MCF 10A (cell line): ENCODE measurements at regions not wholly inside any gene's neighbourhood (a gene's known extent, or its start where the extent isn't known, plus 50 kb on each side); places are given as distances from the start of the nearest gene placed in this dataset.

Experiments used
- BruUV-seq: library from RNA; stranded (reverse); fragments of 400-500 nt; replicated peaks from 2 replicates; lab custom pipeline; 2021; lab: Mats Ljungman, UMichigan
- CTCF ChIA-PET: fragments of 300-600 bp; sonication (Branson Sonifier 250); formaldehyde crosslinking; extraction: SDS; loops from one replicate; lab custom pipeline; 2021; ENCODE audit warnings: antibody characterized with exemption, inconsistent platforms; lab: Yijun Ruan, JAX
- POLR2A ChIA-PET: fragments of 300-600, 350-650 bp; sonication (Branson Sonifier 250); formaldehyde crosslinking; extraction: SDS; loops from one replicate; lab custom pipeline; 2020; ENCODE audit warnings: antibody characterized with exemption, inconsistent platforms; lab: Yijun Ruan, JAX
- DNase-seq: peaks from one replicate; pipeline ENCODE4 v3.0.0-alpha.2; 2018; ENCODE audit not compliant: unreplicated experiment
- H3K27ac Mint-ChIP-seq: one replicate; pipeline ENCODE4 v1.8.0; 2022; ENCODE audit warnings: mild to moderate bottlenecking, low read depth, mixed read lengths; ENCODE audit not compliant: unreplicated experiment
- H3K27me3 Mint-ChIP-seq: one replicate; pipeline ENCODE4 v1.8.0; 2022; ENCODE audit warnings: mixed read lengths; ENCODE audit not compliant: insufficient read depth, unreplicated experiment
- H3K36me3 Mint-ChIP-seq: one replicate; pipeline ENCODE4 v1.8.0; 2022; ENCODE audit warnings: mild to moderate bottlenecking, moderate library complexity, mixed read lengths; ENCODE audit not compliant: insufficient read depth, unreplicated experiment
- H3K4me1 Mint-ChIP-seq: one replicate; pipeline ENCODE4 v1.8.0; 2022; ENCODE audit warnings: mixed read lengths; ENCODE audit not compliant: insufficient read depth, unreplicated experiment
- H3K4me3 Mint-ChIP-seq: one replicate; pipeline ENCODE4 v1.8.0; 2022; ENCODE audit warnings: mild to moderate bottlenecking, moderate library complexity, mixed read lengths; ENCODE audit not compliant: unreplicated experiment
- H3K9me3 Mint-ChIP-seq: one replicate; pipeline ENCODE4 v1.8.0; 2022; ENCODE audit warnings: mixed read lengths; ENCODE audit not compliant: unreplicated experiment
- intact Hi-C: fragments of 100-400 bp; cut with micrococcal nuclease; formaldehyde crosslinking; loops from 2 replicates; pipeline ENCODE4 v1.14.1; 2022
- TF ChIP-seq, protein P1 (sequence below): fragments of 200-600 bp; IDR thresholded peaks from one replicate; pipeline ENCODE4 v1.8.0; 2022; ENCODE audit warnings: antibody characterized with exemption, mild to moderate bottlenecking; ENCODE audit not compliant: unreplicated experiment

DNA sequence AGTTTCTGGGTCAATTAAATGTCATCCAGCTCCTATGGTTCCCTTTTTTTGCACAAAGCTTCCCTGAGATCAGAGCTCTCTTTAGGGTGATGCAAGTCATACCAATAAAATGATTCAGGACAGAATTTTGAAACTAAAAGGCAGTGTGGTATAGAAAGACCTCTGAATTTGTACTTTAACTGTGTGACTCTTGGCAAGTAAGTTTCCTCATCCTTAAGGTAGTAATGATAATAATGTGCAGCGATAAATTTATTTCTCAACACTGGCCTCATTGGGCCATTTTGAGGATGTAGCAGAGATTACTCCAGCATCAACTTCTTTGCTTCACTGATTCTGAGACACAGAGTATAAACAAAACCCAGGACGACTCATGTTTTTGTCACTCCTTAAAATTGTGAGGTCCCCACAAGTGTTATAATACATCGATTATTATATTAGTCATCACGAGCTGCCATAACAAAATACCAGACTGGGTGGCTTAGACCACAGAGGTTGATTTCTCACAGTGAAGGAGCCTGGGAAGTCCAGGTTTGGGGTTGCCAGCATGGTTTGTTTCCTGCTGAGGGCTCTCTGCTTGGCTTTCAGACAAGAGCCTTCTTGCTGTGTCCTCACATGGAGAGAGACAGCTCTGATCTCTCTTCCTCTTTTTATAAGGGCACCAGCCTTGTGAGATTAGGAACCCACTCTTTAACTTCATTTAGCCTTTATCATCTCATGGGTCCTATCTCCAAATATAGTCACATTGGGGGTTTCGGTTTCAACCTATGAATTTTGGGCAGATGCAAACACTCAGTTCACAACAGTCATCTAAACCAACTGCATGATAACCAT lies 293.0 kb downstream of the ZNF608 start:
- BruUV-seq, result no TSS peak
- Mint-ChIP-seq H3K4me3 (no peak overlapping the region), H3K4me1 (peaks cover 16% of the 10 kb centered on the region), H3K9me3 (no peaks in the 10 kb centered on the region), H3K27me3 (no peaks in the 10 kb centered on the region), H3K36me3 (no peaks in the 10 kb centered on the region), H3K27ac (no peak overlapping the region)
- CTCF ChIA-PET, result interaction anchor here (0.6 to 1.2 kb wide), 3 partner anchors 22 to 508 kb away, joined by 3 read pairs; no protein-coding TSS in a partner anchor
- intact Hi-C loops, result loop anchor here (10.0 kb wide), 1 partner anchor 291 kb away; the partner anchor contains the start of gene ZNF608
- POLR2A ChIA-PET, result no interaction called here
- TF ChIP-seq, protein P1, sequence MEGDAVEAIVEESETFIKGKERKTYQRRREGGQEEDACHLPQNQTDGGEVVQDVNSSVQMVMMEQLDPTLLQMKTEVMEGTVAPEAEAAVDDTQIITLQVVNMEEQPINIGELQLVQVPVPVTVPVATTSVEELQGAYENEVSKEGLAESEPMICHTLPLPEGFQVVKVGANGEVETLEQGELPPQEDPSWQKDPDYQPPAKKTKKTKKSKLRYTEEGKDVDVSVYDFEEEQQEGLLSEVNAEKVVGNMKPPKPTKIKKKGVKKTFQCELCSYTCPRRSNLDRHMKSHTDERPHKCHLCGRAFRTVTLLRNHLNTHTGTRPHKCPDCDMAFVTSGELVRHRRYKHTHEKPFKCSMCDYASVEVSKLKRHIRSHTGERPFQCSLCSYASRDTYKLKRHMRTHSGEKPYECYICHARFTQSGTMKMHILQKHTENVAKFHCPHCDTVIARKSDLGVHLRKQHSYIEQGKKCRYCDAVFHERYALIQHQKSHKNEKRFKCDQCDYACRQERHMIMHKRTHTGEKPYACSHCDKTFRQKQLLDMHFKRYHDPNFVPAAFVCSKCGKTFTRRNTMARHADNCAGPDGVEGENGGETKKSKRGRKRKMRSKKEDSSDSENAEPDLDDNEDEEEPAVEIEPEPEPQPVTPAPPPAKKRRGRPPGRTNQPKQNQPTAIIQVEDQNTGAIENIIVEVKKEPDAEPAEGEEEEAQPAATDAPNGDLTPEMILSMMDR, result no peak
- peak; percentile 52 for DNase-seq

DNA sequence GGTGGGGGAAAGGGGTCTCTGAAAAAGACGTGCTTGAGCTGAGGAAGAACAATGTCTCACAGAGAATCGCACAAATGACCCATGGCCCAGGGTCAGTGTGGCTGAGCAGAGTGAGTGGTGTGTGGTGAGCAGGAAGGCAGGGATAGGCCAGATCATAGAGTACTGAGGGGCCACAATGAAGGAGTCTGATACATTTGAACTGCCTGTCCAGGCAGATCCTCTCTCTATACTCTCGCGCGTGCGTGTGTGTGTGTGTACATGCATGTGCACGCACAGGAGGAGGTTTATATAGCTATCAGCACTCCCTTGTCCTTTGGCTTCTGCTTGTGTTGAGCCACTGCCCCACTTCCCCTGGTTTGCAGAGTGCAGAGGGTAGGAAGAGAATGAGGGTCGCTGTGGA lies 294.0 kb downstream of the ZNF608 start:
- H3K27me3 Mint-ChIP-seq, result no peaks in the 10 kb centered on the region
- intact Hi-C loops, result loop anchor here (10.0 kb wide), 1 partner anchor 292 kb away; the partner anchor contains the start of gene ZNF608
- TF ChIP-seq, protein P1, result no peak
- H3K9me3 Mint-ChIP-seq, result no peaks in the 10 kb centered on the region
- no peak overlapping the region for H3K27ac Mint-ChIP-seq
- DNase-seq, result no peak
- no peak overlapping the region for H3K4me3 Mint-ChIP-seq
- ChIA-PET CTCF (interaction anchor here (0.6 to 1.2 kb wide), 2 partner anchors 23 to 507 kb away, joined by 3 read pairs; no protein-coding TSS in a partner anchor), POLR2A (no interaction called here)
- BruUV-seq, result no TSS peak
- H3K36me3 Mint-ChIP-seq, result no peaks in the 10 kb centered on the region
- peaks cover 16% of the 10 kb centered on the region for H3K4me1 Mint-ChIP-seq

DNA sequence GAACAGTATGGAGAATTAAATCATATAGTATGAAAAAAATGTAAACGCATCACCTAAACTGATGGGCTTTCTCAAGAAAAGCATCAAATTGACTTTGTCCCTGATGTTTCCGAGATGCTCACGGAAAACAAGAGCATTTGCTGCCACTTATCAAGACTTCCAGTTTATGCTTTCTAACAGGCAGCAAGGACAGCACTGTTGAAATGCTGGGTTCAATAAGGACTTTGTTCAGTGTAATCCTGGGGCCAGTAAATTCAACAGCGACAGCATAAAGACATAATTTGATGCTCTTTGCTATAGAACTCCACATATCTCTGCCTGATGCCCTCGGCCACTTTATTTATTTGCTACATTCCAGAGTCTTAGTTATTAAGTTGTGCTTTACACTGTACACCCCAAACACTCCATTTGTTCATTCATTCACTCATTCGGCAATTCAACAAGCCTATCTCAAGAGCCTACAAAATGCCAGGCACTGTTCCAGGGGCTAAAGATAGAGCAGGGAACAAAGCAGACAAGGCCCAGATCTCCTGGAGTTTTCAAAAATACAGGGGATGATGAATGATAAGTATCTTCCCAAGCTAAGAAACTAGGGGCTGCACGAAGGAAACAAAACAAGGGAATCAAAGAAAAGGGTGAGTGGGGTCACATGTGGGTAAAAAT lies 294.6 kb downstream of the ZNF608 start:
- no peaks in the 10 kb centered on the region for H3K9me3 Mint-ChIP-seq
- no peak overlapping the region for H3K27ac Mint-ChIP-seq
- intact Hi-C loops, result loop anchor here (10.0 kb wide), 1 partner anchor 293 kb away; the partner anchor contains the start of gene ZNF608
- H3K4me1 Mint-ChIP-seq, result peaks cover 16% of the 10 kb centered on the region
- TF ChIP-seq, protein P1, result no peak
- no peaks in the 10 kb centered on the region for H3K27me3 Mint-ChIP-seq
- H3K4me3 Mint-ChIP-seq, result no peak overlapping the region
- no peaks in the 10 kb centered on the region for H3K36me3 Mint-ChIP-seq
- CTCF ChIA-PET, result interaction anchor here (1.2 kb wide), 1 partner anchor 23 kb away, joined by 3 read pairs; no protein-coding TSS in a partner anchor
- POLR2A ChIA-PET, result no interaction called here
- DNase-seq, result no peak
- BruUV-seq, result no TSS peak

DNA sequence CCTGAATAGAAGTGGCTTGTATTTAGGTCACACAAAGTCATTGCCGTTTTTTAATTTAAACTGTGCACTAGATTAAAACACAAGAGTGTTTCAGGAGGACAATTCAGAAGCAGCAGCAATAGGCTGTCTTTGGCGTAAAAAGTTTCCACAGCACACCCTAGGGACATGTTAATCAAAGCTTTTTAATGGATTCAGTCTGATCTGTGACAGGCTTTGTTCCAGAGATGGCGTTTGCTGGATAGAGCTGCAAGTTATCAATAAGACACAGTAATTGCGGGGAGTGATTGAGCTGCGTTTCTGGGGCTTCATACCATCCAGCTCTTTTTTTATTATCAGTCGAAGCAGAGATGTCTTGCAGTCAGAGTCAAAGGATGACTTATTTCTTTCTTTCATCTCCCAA lies 300.3 kb downstream of the ZNF608 start:
- Mint-ChIP-seq H3K4me1 (no peaks in the 10 kb centered on the region), H3K27ac (no peak overlapping the region), H3K4me3 (no peak overlapping the region), H3K36me3 (no peaks in the 10 kb centered on the region), H3K9me3 (no peaks in the 10 kb centered on the region), H3K27me3 (no peaks in the 10 kb centered on the region)
- no peak for DNase-seq
- ChIA-PET POLR2A (interaction anchor here (0.5 kb wide), 1 partner anchor 532 kb away, joined by 4 read pairs; no protein-coding TSS in a partner anchor), CTCF (interaction anchor here (0.6 to 1.0 kb wide), 2 partner anchors 9 to 304 kb away, joined by 3 read pairs; no protein-coding TSS in a partner anchor)
- no TSS peak for BruUV-seq
- TF ChIP-seq, protein P1, result no peak
- intact Hi-C loops, result no loop called here
